Stimulated activated CD4-positive, alpha-beta T cell treated with anti-CD3 and anti-CD28 coated beads, Interleukin-2, amount 100 ng/mL, for 24 hours (primary cell): ENCODE measurements at regions not wholly inside any gene's neighbourhood (a gene's known extent, or its start where the extent isn't known, plus 50 kb on each side); places are given as distances from the start of the nearest gene placed in this dataset.

Experiments used
- DNase-seq, 2 donors: peaks; one replicate each; pipeline ENCODE4 v3.0.0-alpha.2; 2020

DNA sequence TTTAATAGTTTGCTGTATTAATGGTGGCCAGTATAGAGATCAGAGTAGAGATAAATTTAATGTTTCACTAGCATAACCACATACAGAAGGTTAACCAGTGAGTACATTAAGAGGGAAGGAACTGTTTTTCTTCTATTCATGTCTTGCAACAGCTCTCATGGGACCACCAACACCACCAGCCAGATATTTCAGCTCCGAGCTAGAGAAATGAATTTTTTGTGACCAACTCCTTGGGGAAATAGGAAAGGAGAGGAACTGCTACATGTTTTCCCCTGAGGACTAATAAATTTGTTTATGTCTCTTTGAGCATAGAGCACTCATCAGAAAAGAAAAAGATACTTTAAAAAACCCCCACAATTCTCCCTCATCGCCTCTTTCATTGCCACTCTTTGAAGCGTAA, 247.5 kb downstream of the MBNL1 start:
- no peak for DNase-seq

DNA sequence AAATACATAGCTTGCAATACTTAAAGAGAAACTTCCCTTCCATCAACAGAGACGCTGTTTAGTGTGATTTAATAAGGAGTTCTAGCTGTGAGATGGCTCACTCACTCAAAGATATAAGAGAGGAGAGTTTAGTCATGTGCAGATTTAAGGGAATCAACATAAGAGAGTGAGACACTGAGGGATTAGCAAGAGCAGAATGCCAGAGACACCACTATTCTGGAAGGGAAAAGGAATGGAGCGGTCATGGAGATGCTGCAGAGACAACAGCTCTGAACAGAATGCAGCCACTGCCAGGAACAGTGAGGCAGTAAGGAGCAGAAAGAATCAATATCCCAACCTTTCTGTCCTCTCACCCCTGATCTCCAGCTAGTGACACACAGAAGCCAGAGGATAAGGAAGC, 248.8 kb downstream of the MBNL1 start:
- no peak for DNase-seq

DNA sequence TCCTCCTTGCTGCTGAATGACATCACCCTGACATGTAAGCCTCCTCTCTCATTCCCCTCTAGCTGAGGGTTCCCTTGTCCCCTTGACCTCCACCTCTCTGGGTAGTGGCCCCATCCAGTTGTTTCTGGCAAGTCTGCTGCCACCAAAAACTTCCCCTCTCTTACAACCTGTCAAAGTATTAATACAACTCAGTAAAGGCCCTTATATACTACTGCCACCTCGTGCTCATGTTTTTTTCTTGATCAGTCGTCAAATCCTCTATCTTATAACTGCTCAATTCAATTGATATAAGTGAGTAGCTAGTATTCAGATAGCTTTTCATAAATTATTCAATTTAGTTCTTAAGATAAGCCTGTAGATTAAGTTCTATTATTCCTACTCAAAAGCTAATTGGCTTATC, 249.6 kb downstream of the MBNL1 start:
- DNase-seq: no peak

DNA sequence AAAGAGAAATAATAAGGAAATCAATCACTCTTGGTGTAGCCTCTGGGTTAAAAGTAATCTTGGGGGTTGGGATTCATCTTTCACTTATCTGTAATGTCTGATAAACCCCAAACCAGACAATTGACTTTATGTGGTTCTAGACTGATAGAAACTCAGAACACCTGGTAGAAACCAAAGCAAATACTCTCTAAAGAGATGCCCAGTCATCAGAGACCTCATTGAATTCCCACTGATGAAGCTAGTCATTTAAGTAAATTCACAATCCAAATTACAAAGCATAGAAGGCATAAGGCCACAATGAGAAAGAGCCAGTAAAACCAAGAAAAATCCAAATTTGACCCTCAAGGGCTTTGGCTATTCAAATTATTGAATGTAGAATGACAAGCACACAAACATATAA, 250.6 kb downstream of the MBNL1 start:
- no peak for DNase-seq

DNA sequence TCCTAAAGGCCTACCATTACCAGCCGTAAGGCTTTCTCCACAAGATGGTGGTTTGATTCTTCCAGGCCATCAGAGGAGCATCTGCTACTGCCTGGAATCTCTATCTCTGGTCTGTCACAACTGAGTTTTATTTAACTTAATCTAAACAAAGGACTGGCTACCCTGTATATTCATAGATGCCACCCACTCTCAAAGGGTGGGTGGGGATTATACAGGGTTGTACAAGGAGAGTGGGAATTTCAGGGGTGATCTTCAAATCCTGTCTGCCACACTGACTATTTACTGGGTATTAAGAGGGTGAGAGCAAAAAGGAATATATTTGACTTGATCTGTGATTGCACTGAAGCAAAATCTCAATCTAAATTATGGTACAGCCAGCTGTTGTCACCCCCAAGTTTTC, 253.3 kb downstream of the MBNL1 start:
- DNase-seq: no peak

DNA sequence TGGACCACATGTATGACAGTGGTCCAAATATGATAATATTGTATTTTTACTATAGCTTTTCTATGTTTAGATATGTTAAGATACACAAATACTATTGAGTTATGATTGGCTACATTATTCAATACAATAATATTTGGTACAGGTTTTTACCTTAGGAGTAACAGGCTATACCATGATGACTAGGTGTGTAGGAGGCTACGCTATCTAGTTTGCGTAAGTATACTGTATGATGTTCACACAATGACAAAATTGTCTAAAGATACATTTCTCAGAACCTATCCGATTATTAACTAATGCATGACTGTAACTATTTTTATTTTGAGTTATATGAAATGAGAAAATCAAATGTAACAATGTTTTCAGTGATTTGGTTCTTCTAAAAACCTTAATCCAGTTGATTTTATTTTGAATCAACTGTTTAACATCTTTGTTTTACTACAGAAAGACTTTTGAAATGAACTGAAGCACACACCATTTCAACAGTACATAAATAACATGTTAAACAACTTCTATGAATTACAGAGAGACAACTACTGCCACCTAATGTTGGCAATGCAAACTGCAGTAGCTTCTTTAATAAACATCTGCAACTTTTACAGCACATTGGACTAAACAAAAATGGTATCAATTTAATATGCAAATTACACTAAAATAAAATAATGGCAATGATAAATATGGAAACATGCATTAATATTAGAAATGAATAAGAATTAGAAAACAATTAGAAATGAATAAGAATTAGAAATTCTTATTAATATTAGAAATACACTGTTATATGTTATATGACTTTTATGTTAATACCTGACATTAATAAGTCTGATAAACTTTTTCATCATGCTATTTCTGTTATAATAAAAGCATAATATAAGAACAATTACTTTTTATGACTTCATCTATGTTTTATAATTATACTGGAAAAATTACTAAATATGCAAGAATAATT, 255.7 kb downstream of the MBNL1 start:
- DNase-seq: peak; percentile 38 to 59

DNA sequence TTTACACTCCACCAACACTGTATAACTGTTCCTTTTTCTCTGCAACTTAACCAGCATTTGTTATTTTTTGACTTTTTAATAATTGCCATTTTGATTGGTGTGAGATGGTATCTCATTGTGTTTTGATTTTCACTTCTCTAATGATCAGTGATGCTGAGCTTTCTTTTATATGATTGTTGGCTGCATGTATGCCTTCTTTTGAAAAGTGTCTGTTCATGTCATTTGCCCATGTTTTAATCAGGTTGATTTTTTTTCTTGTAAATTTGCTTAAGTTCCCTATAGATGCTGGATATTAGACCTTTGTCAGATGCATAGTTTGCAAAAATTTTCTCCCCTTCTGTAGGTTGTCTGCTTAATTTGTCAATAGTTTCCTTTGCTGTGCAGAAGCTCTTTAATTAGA, 263.0 kb downstream of the MBNL1 start:
- no peak for DNase-seq

DNA sequence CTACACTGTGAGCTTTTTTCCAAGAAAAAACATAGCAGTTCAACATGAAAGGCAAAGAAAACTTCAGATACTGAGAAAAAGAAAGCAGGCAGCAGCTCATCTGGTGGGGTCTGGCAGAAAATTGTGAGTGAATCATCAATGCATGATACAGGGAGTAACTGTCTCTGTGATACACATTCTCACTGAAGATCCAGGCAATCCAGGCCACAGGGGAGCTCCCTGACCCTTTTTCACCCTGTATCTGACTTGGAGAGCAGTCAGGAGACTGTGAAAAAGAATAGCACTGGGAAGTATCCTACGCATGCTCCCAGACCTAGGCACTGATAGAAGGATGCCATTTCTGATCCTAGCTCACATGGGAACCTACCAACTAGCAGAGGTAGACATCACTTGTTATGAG, 269.8 kb downstream of the MBNL1 start:
- DNase-seq: no peak

DNA sequence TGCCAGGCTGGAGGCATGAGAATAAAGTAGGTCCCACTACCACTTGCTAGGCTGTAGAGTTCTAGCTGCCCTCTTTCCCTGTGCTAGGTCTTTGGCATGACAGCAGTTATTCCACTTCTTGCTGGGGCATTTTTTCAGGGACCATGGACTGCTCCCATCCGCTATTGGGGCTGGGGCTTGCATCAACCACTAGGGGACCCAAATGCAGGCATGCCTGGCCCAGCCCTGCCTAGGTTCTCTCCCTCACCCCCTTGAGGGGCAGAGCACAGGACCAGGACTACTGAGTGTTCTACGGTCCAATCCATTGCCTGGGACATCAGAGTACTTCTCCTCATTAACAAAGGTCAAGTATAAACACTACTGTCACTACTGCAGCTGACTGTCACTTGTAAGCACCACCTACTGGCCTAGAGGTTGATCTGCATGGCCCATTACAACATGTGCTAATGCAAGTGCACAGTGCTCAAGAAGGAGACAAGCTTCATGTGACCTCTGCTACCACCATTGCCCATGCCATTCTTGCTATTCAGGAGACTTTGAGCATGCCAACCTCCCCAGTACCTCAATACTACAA, 270.5 kb downstream of the MBNL1 start:
- no peak for DNase-seq

DNA sequence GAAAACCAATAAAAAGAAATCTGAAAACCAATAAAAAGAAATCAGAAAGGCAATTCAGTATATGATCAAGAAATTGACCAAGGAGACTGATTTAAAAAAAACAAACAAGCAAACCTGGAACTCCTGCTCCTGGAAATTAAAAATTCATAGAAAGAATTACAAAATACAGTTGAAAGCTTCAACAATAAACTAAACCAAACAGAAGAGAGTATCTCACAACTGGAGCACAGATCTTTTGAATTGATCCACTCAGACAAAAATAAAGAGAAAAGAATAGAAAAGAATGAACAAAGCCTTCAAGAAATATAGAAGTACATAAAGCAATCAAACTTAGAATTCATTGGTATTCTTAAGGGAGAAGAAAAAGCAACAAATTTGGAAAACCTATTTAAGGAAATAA, 271.4 kb downstream of the MBNL1 start:
- no peak for DNase-seq

DNA sequence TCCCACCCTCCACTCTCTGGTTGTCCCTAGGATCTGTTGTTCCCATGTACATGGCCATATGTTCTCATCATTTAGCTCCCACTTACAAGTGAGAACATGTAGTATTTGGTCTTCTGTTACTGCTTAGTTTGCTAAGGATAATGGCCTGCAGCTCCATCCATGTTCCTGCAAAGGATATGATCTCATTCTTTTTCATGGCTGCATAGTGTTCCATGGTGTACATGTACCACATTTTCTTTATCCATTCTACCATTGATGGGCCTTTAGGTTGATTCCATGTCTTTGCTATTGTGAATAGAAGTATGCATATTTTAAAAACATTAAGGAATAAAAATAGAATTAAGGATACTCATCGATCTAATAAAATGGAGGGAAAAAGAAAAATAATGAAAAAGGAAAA, 278.4 kb downstream of the MBNL1 start:
- no peak for DNase-seq

DNA sequence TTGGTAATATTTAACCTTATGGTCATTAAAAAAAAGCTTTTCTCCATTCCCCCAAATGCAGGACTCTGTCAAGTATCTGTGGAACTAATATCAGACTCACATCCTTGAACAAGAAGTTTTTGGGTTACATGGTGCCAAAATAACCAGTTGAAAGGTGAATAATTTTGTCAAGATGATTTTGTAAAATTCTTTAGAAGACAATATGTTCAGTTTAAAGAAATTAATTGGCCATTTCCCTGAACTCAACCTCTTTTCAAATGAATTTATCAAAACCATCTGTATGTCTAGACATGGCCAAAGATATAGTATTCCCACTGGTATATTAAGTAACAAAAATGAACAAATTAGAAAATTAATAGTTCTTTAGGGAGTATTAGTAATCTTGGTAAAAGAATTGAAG, 280.5 kb downstream of the MBNL1 start:
- DNase-seq: no peak

DNA sequence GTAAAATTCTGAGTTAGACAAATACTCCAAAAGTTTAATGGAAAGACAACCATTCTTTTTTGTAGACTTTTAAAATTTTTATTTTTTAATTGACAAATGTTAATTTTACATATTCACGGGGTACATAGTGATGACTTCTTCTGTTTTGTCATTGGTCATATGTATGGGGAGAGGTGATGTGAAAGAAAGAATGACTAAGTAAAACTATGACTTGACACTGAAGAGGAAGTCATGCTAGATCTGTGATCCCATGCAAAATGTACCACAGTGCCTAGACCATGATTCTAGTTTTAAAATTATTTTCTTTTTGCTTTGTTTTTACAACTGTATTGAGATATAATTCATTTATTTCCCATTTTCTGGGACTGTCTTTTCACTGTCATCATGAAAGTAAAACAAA, 281.6 kb downstream of the MBNL1 start:
- no peak for DNase-seq

DNA sequence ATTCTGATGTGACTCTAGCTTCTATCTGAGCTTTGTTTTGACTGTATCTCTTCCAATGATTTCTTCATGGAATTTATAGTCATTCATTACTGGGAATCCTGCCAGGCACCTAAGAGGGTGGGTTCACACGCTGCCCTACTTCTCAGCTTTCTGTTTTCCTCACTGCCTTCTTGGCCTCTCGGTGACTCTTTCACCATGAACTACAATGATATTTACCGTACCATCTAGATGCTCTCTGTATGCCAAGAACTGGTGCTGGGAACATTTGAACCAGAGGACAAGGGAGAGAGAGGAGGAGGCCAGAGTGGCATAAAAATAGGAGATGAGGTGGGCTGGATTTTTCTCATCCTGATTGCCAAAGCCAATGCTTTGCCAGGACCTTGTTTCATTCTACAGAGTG, 280.0 kb upstream of the P2RY1 start:
- no peak for DNase-seq

DNA sequence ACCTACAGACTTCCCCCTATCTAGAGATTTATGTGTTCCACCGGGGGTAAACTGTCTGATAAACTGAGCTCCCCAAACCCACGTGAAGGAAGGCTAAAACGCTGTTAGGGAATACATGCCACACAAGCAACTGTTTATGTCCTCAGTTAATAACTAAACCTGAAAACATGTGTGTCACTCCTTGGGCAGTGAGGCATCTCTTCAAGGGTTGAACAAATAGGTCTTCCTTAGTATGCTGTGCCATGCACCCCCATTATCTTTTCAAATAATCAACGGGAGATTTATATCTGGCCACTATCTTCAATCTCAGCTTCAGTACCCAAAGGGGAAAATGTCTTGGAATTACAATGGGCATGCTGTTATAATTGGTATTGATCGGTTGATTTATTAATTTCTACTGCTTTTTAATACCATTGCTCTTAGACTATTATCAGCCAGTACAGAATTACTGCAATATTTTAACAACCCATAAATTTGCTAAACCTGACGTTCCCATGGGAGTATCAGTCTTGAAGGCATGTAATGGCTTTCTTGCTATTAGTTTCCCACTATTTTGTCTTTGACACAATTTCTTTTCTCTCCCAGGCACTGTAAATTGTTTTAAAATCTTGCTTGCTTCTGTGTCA, 279.2 kb upstream of the P2RY1 start:
- no peak for DNase-seq

DNA sequence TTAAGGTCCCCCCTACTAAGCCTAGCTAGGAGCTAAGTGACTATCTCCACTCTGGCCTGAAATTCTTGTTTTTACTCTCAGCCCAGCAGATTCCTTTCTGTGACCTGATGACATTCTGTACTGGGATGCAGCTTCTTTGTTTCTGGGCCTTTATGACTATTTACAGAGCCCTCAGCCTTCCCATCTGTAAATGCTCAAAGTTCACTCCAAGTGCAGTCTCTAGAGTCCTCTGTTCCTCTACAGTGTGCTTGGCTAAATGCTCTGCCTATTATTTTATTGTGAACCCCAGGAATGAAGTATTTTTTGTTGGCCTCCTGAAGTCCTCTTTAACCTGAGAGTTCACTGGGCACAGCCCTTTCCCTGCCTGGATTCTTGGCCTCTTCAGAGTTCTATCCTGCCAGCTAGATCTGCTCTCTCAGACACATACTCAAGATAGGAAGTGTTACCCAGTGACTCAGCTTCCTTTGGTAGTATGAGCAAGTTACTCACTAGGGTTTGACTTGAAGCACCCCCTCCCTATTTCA, 278.1 kb upstream of the P2RY1 start:
- DNase-seq: no peak

DNA sequence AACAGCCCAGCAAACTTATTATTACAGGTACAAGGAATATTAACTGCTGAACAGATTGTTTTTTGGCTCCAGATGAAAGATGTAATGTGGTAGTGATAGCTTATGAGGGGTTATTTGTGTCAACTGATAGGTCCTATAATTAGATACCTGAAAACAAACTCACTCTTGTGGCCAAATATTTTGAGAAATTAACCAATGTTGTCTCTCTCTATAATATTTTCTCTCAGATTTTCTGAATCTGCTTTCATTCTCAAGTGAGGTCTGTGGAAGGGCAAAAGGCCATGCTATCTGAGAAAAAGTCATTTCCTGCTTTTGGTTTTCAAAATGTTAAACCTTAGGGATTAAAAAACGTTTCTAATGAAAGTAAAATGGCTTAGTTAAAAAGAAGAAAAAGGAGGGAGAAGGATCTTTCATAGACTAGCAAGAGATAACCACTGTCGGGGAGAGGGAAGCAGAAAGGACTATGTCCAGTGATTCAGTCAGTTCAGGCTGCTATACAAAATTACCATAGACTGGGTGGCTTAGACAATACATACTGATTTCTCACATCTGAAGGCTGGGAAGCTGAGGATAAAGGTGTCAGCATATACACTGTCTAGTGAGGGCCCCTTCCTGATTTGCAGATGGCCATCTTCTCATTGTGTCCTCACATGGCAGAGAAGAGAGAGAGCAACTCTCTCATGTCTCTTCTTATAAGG, 277.5 kb upstream of the P2RY1 start:
- DNase-seq: no peak

DNA sequence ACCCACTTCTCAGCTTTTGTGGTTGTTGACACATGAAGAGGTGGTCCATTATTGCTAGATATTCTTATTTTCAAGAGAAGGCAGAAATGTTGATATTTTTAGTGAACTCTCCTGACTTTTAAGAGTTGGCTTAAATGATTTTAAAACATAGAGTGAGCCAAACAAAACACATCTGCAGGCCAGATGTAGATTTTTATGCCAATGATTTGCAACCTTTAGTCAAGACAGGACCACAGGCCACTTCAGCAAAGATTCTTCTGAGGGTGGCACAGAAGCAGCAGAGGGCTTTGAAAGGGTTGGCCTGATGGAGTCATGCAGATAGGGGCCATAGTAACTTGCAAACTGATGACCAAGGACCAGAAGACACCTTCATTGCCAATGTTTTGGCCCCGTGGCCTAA, 276.5 kb upstream of the P2RY1 start:
- no peak for DNase-seq

DNA sequence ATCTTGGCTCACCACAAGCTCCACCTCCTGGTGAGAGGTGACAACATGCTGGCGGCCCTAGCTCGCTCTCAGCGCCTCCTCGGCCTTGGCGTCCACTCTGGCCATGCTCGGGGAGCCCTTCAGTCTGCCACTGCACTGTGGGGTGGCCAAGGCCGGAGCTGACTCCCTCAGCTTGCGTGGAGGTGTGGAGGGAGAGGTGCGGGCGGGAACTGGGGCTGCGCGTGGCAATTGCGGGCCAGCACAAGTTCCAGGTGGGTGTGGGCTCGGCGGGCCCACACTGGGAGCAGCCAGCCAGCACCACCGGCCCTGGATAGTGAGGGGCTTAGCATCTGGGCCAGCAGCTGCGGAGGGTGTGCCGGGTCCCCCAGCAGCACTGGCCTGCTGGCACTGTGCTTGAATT, 275.7 kb upstream of the P2RY1 start:
- DNase-seq: no peak

DNA sequence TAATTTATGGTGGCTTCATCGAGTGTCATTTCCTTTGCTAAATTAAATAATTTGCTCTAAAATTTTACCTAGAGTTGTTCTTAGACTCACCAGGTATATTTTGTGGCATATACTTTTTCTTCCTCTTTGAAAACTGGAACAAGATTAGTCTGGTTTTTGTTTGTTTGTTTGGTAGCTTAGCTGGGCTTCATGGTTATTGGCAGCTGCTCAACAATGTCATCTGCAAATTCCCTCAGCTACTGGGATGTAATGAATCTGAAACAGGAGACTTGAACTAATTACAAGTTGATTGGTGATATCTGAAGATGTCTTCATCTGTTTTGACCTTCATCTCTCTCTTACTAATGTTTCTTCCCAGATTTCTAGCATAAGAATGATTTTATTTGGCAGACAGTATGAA, 270.5 kb upstream of the P2RY1 start:
- no peak for DNase-seq

DNA sequence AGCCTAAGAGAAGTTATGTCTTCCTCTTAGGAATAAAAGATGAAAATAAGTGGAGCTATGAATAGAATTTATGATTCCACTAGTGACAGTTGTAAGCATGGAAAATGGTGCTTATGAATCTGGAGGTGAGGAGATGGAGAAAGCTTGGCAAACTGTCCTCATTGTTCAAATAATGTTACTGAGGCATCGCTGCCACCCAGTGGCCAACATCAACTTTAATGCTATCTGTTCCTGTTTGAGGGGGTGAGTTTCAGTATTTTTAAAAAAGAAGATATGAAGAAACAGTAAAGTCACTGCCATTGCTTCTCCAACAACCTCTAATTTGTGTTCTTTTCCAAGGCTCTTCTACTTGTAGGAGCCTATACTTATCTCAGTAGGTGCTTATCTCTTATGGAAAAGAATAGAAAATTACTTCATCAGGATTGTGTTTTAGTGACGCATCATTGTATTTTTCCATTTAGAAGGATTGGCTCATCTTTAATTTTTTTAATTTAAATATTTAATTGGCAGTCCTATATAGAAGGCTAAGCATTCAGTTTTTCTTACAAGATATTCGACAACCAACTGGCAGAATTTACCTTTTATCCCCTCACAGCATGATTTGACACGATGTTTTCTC, 260.4 kb upstream of the P2RY1 start:
- peak in 1 of 2 donors; percentile 39 for DNase-seq

DNA sequence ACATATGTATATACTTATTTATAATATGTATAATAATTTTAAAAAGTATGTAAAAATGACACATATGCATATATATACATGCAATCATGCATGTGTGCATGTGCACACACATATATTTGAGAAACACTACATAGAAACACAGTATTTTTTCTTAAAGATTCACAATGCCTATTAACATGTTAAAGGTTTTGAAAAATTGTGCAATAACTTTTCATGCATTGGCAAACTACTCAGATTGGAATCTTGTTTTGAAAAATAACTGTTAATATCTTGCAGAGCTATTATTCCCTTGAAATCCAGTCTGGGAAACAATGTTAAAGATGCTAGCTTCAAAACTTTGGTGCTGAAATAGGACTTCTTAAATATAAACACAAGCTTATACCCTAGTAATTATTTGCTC, 256.2 kb upstream of the P2RY1 start:
- DNase-seq: no peak

DNA sequence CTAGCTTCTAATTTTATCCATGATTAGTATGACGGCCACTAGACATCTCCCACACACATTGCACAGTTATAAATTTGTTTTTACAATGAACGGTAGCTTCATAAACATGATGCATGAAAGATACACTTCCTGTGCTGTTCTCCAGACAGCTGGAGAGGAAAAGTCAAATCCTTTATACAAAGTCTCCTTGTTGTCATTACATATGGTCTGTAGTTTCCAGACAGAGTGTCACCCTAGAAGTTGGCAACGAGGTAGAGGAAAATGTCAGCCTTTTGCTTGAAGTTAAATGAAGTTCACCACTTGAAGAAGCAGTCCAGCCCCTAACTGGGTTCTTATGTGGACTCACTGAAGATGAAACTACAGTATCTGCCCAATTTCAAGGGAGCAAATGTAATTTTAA, 253.0 kb upstream of the P2RY1 start:
- no peak for DNase-seq
